Astrocyte (in vitro differentiated cells and primary cell): ENCODE measurements at regions not wholly inside any gene's neighbourhood (a gene's known extent, or its start where the extent isn't known, plus 50 kb on each side); places are given as distances from the start of the nearest gene placed in this dataset.
"Not testable (repeated sequence)": the region's sequence is repeated elsewhere in the genome, so short reads cannot be mapped to it uniquely, and the experiment has no call there.

Experiments
- CTCF ChIP-seq: IDR thresholded peaks from 2 replicates; pipeline ENCODE4 v1.5.1; 2011; ENCODE audit warnings: low read depth, mild to moderate bottlenecking, inconsistent platforms, low read length, moderate library complexity; ENCODE audit not compliant: insufficient read depth
- EZH2 ChIP-seq: IDR thresholded peaks from 2 replicates; pipeline ENCODE4 v1.6.1; 2012; ENCODE audit warnings: mild to moderate bottlenecking, low read length, inconsistent platforms; ENCODE audit not compliant: insufficient read depth

GRCh38 chr14:80018476-80018875 is 192.8 kb downstream of the DIO2 start:
- TF ChIP-seq CTCF, EZH2: not testable (repeated sequence)
